Tibial nerve (tissue), 4 donors: ENCODE measurements at regions not wholly inside any gene's neighbourhood (a gene's known extent, or its start where the extent isn't known, plus 50 kb on each side); places are given as distances from the start of the nearest gene placed in this dataset.
"Not testable (repeated sequence)": the region's sequence is repeated elsewhere in the genome, so short reads cannot be mapped to it uniquely, and the experiment has no call there.

ENCODE experiments used
- DNase-seq, 2 donors: peaks; one replicate each; pipeline ENCODE4 v3.0.0-alpha.2; 2019; ENCODE audit warnings: low spot score in 2 of 2
- H3K27ac ChIP-seq, 4 donors: fragments of 200-600 bp; sonication (generic) in 3 of 4; one replicate each; pipeline ENCODE4 v1.5.1; 2017 to 2019; ENCODE audit warnings: mild to moderate bottlenecking in 1 of 4
- H3K27me3 ChIP-seq, 2 donors: fragments of 200-600 bp; sonication (generic) in 1 of 2; one replicate each; pipeline versions ENCODE4 v1.5.1 to v1.6.0; 2017 to 2019
- H3K36me3 ChIP-seq, 3 donors: fragments of 200-600 bp; sonication (generic); one replicate each; pipeline ENCODE4 v1.5.1; 2018 to 2019
- H3K4me1 ChIP-seq, 4 donors: fragments of 200-600 bp; sonication (generic) in 3 of 4; one replicate each; pipeline ENCODE4 v1.5.1; 2017 to 2019
- H3K4me3 ChIP-seq, 4 donors: fragments of 200-600 bp; sonication (generic) in 3 of 4; one replicate each; pipeline ENCODE4 v1.5.1; 2017 to 2019; ENCODE audit warnings: mild to moderate bottlenecking in 1 of 4, moderate library complexity in 1 of 4
- H3K9me3 ChIP-seq, 4 donors: fragments of 200-600 bp; sonication (generic) in 3 of 4; one replicate each; pipeline ENCODE4 v1.5.1; 2017 to 2019
- CTCF ChIP-seq, 5 experiments: fragments of 200-600 bp in 3 of 5; fragments of 450-650 bp in 2 of 5; sonication (generic) in 3 of 5; IDR thresholded peaks; one replicate each; pipeline ENCODE4 v1.5.1; 2016 to 2019; ENCODE audit warnings: antibody characterized with exemption in 5 of 5, mild to moderate bottlenecking in 3 of 5, moderate library complexity in 2 of 5
- EP300 ChIP-seq, 2 donors: sonication (generic); formaldehyde crosslinking; IDR thresholded peaks; one replicate each; pipeline ENCODE4 v1.6.1; 2017; ENCODE audit warnings: antibody characterized with exemption in 2 of 2, mild to moderate bottlenecking in 1 of 2
- POLR2A ChIP-seq, 2 donors: fragments of 450-650 bp; IDR thresholded peaks; one replicate each; pipeline ENCODE4 v1.6.1; 2017; ENCODE audit warnings: antibody characterized with exemption in 2 of 2, mild to moderate bottlenecking in 2 of 2, moderate library complexity in 2 of 2
- WGBS, 2 donors: methylation state at CpG; one replicate each; pipeline ENCODE4 v1.1.5; 2018; 5-methylcytosine and 5-hydroxymethylcytosine counted together

DNA sequence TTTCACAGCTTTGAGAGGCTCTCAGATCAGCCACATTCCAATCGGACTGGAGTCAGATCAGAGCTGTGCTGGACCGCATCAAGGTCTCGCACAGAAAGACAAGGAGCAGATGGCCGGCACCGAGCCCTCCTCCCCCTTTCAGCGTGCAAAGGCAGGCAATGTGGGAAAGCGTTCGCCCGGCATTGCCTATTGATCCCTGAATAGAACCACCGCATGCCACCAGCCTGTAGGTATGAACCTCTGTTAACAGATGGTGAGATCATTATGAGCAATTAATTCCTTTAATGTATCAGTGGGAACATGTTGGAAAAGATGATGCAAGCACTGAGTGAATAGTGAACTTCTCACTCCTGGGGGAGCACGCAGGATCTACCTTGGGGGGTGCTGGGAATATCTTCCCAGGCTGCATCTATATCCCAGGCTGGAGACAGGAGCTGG, 117.5 kb upstream of the ID4 start:
- Histone ChIP-seq H3K4me1 (no peaks in the 10 kb centered on the region), H3K4me3 (no peak overlapping the region), H3K27me3 (no peaks in the 10 kb centered on the region), H3K27ac (no peak overlapping the region), H3K36me3 (no peaks in the 10 kb centered on the region), H3K9me3 (no peaks in the 10 kb centered on the region)
- WGBS, 2 donors, result 28 to 49% methylated on average over 8 to 11 of the region's 11 CpGs
- TF ChIP-seq POLR2A (IDR thresholded peaks at IDR 0.05) (no peak), CTCF (IDR thresholded peaks at IDR 0.05) (no peak), EP300 (IDR thresholded peaks at IDR 0.05) (no peak)
- DNase-seq, result no peak

DNA sequence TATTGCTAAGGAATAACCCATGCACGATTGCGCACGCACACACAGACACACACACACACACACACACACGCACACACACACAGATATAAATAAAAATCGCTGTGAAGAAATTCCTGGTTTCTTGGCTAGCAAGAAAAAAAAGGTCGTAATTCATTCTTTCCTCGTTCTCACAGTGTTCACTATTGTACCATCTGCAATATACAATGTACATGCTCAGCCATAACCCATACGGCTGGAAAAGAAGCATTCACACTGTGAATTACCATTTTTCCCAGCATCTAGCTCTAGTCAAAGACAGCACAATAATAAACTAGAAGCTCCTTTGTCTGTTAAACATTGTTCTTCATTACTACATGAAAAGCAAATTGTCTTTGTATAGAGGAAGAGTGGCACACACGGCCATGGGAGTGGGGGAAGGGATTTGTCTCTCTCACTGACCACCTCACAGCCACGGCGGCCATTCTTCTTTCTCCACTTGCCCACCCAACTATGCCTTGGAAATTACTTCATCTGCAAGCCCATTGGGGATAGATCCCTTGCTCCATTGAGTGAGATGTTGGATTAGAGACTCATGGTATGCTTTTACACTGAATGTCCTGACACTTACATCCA, 115.3 kb upstream of the ID4 start:
- Histone ChIP-seq H3K4me3 (no peak overlapping the region), H3K27ac (no peak overlapping the region), H3K27me3 (no peaks in the 10 kb centered on the region), H3K9me3 (no peaks in the 10 kb centered on the region), H3K4me1 (no peaks in the 10 kb centered on the region), H3K36me3 (no peaks in the 10 kb centered on the region)
- 62 to 70% methylated on average over 11 of the region's 11 CpGs for WGBS, 2 donors
- no peak for DNase-seq
- TF ChIP-seq CTCF (IDR thresholded peaks at IDR 0.05) (no peak), EP300 (IDR thresholded peaks at IDR 0.05) (no peak), POLR2A (IDR thresholded peaks at IDR 0.05) (no peak)

DNA sequence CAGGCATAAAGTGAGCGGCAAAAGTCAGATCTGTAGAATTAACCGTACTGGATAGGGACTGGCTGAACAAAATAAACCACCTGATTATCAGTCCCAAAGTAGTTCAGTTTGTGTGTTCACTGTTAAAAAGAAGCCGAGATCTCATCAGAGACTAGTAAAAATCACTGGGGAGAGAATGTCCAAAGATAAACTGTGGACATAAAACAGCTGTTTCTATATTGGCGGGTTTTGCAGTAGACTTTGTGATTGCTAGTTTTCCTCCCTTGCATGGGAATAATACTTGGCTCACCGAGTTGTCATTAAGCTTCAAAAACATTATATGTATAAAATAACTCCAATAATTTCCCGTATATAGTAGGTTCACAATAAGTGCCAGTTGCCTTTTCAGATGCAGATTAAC, 114.2 kb upstream of the ID4 start:
- H3K4me3 ChIP-seq, result no peak overlapping the region
- TF ChIP-seq CTCF (IDR thresholded peaks at IDR 0.05), result no peak
- no peak for TF ChIP-seq EP300 (IDR thresholded peaks at IDR 0.05)
- TF ChIP-seq POLR2A (IDR thresholded peaks at IDR 0.05), result no peak
- no peak overlapping the region for H3K27ac ChIP-seq
- no peaks in the 10 kb centered on the region for H3K4me1 ChIP-seq
- no peaks in the 10 kb centered on the region for H3K36me3 ChIP-seq
- WGBS, 2 donors, result 87 to 93% methylated on average over 6 of the region's 6 CpGs
- no peak for DNase-seq
- H3K9me3 ChIP-seq, result no peaks in the 10 kb centered on the region
- H3K27me3 ChIP-seq, result no peaks in the 10 kb centered on the region

DNA sequence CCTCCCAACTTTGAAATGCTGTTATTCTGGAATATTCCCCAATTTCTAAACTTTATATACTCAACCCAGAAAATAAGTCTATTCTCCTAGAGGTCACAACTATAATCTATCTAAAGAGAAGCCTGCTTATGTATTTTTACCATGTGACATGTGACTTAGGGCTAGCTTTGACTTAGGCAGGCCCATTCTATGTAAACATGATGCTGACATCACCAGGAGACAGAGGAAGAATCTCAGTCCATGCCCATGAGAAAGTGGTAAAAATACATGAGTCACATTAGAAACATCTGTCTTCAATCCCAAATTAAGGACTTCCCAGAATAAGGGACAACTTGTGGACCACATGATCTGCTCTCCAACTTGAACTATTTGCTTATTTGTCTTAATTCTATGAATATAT, 113.6 kb upstream of the ID4 start:
- no peak for TF ChIP-seq POLR2A (IDR thresholded peaks at IDR 0.05)
- no peak for DNase-seq
- Histone ChIP-seq H3K27me3 (no peaks in the 10 kb centered on the region), H3K9me3 (no peaks in the 10 kb centered on the region), H3K36me3 (no peaks in the 10 kb centered on the region), H3K4me1 (no peaks in the 10 kb centered on the region), H3K4me3 (no peak overlapping the region), H3K27ac (no peak overlapping the region)

GRCh38 chr6:19725436-19725835, 111.7 kb upstream of the ID4 start:
- H3K36me3 ChIP-seq, H3K27ac ChIP-seq, H3K27me3 ChIP-seq, H3K9me3 ChIP-seq, H3K4me1 ChIP-seq, H3K4me3 ChIP-seq, DNase-seq: not testable (repeated sequence)

DNA sequence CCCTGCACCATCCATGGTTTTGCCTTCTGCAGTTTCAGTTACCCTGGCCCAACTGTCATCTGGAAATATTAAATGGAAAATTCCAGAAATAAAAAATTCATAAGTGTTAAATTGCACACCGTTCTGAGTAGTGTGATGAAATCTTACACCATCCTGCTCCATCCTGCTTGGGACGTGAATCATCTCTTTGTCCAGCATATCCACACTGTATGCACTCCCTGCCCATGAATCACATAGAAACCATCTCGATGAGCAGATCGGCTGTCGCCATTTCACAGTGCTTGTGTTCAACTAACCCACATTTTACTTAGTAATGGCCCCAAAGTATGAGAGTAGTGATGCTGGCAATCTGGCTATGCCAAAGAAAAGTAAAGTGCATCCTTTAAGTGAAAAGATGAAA, 105.9 kb upstream of the ID4 start:
- no peaks in the 10 kb centered on the region for H3K27me3 ChIP-seq
- 75 to 80% methylated on average over 5 of the region's 5 CpGs for WGBS, 2 donors
- peaks cover 0 to 5% (median 0%) of the 10 kb centered on the region in 4 donors for H3K9me3 ChIP-seq
- TF ChIP-seq POLR2A (IDR thresholded peaks at IDR 0.05), result no peak
- no peak for TF ChIP-seq CTCF (IDR thresholded peaks at IDR 0.05)
- no peak for TF ChIP-seq EP300 (IDR thresholded peaks at IDR 0.05)
- H3K36me3 ChIP-seq, result no peaks in the 10 kb centered on the region
- no peaks in the 10 kb centered on the region for H3K4me1 ChIP-seq
- H3K27ac ChIP-seq, result no peak overlapping the region
- no peak overlapping the region for H3K4me3 ChIP-seq
- no peak for DNase-seq
